HL-60 (cell line): ENCODE measurements at regions not wholly inside any gene's neighbourhood (a gene's known extent, or its start where the extent isn't known, plus 50 kb on each side); places are given as distances from the start of the nearest gene placed in this dataset.
A peak's percentile ranks its signal among the peaks of the same experiment; 100 is the strongest.
"Not testable (repeated sequence)": the region's sequence is repeated elsewhere in the genome, so short reads cannot be mapped to it uniquely, and the experiment has no call there.

Experiments used
- DNase-seq, 2 experiments: peaks; one replicate each; pipeline ENCODE4 v3.0.0-alpha.2; 2010 to 2020; ENCODE audit warnings: low read depth in 1 of 2, low spot score in 1 of 2
- H3K27ac ChIP-seq: fragments of 250-450 bp; sonication (Bioruptor Pico); replicated peaks from 2 replicates; pipeline ENCODE4 v1.5.1; 2020; ENCODE audit warnings: mild to moderate bottlenecking, moderate library complexity
- H3K27me3 ChIP-seq: fragments of 250-450 bp; sonication (Bioruptor Pico); 2 replicates; pipeline ENCODE4 v1.5.1; 2021; ENCODE audit warnings: mild to moderate bottlenecking, moderate library complexity; ENCODE audit not compliant: insufficient read depth, poor library complexity, severe bottlenecking
- H3K4me3 ChIP-seq: replicated peaks from 2 replicates; pipeline ENCODE4 v1.5.1; 2011; ENCODE audit warnings: mild to moderate bottlenecking, control low read depth, low read length; ENCODE audit not compliant: insufficient read depth
- CTCF ChIP-seq: IDR thresholded peaks from one replicate; pipeline ENCODE4 v1.5.1; 2011; ENCODE audit warnings: low read length, control low read depth, inconsistent platforms; ENCODE audit not compliant: insufficient read depth
- GABPA ChIP-seq: IDR thresholded peaks from 2 replicates; pipeline ENCODE4 v1.6.1; 2012; ENCODE audit warnings: low read depth
- POLR2AphosphoS5 ChIP-seq: IDR thresholded peaks from 2 replicates; pipeline ENCODE4 v1.6.1; 2012; ENCODE audit warnings: low read depth
- REST ChIP-seq: IDR thresholded peaks from 2 replicates; pipeline ENCODE4 v1.6.1; 2012; ENCODE audit warnings: low read depth; ENCODE audit not compliant: insufficient replicate concordance
- SPI1 ChIP-seq: IDR thresholded peaks from 2 replicates; pipeline ENCODE4 v1.6.1; 2012; ENCODE audit warnings: low read depth, mild to moderate bottlenecking, borderline replicate concordance

- H3K27me3 ChIP-seq, result peaks cover 8% of the 10 kb centered on the region
- DNase-seq, result no peak
- no peak for TF ChIP-seq REST
- no peak for TF ChIP-seq GABPA
- no peak overlapping the region for H3K4me3 ChIP-seq
- no peak overlapping the region for H3K27ac ChIP-seq
Measured at GRCh38 chr1:143651350-143651992, 320.3 kb downstream of the FAM72C start.

GRCh38 chr1:143644035-143644434 lies 327.8 kb downstream of the FAM72C start:
- H3K27me3 ChIP-seq, DNase-seq, H3K27ac ChIP-seq, H3K4me3 ChIP-seq: not testable (repeated sequence)

- no peak for DNase-seq
- TF ChIP-seq GABPA (no peak), CTCF (no peak), POLR2AphosphoS5 (no peak), REST (no peak)
- no peaks in the 10 kb centered on the region for H3K27me3 ChIP-seq
- H3K4me3 ChIP-seq, result no peak overlapping the region
- no peak overlapping the region for H3K27ac ChIP-seq
Measured at GRCh38 chr1:143643148-143643885, 328.5 kb downstream of the FAM72C start.

GRCh38 chr1:143625886-143626285 lies 345.9 kb downstream of the FAM72C start:
- H3K27ac ChIP-seq, result no peak overlapping the region
- H3K27me3 ChIP-seq, result no peaks in the 10 kb centered on the region

More at GRCh38 chr1:143625886-143626285, 345.9 kb downstream of the FAM72C start:
- H3K4me3 ChIP-seq, result no peak overlapping the region
- TF ChIP-seq SPI1 (no peak), CTCF (no peak), GABPA (no peak), POLR2AphosphoS5 (no peak), REST (no peak)
- peak in 1 of 2 experiments; percentile 28 for DNase-seq
